Parathyroid adenoma (tissue), 2 donors: ENCODE measurements at regions not wholly inside any gene's neighbourhood (a gene's known extent, or its start where the extent isn't known, plus 50 kb on each side); places are given as distances from the start of the nearest gene placed in this dataset.

Experiments
- H2AFZ ChIP-seq: fragments of 300-600 bp; sonication (generic); one replicate; pipeline ENCODE4 v1.7.0; 2017; ENCODE audit warnings: antibody characterized with exemption, mild to moderate bottlenecking
- H3K27ac ChIP-seq: fragments of 300-600 bp; sonication (generic); one replicate; pipeline ENCODE4 v1.7.0; 2017
- H3K27me3 ChIP-seq: fragments of 300-600 bp; sonication (generic); one replicate; pipeline ENCODE4 v1.7.0; 2017; ENCODE audit warnings: low read length; ENCODE audit not compliant: control insufficient read depth, insufficient read depth
- H3K36me3 ChIP-seq: fragments of 300-600 bp; sonication (generic); one replicate; pipeline ENCODE4 v1.7.0; 2017; ENCODE audit warnings: low read length; ENCODE audit not compliant: control insufficient read depth, insufficient read depth
- H3K4me1 ChIP-seq: fragments of 300-600 bp; sonication (generic); one replicate; pipeline ENCODE4 v1.7.0; 2017; ENCODE audit warnings: control low read depth
- H3K4me2 ChIP-seq: fragments of 300-600 bp; sonication (generic); one replicate; pipeline ENCODE4 v1.7.0; 2017; ENCODE audit warnings: low read length
- H3K4me3 ChIP-seq: fragments of 300-600 bp; sonication (generic); one replicate; pipeline ENCODE4 v1.7.0; 2017; ENCODE audit warnings: low read depth, low read length
- H3K79me2 ChIP-seq: fragments of 300-600 bp; sonication (generic); one replicate; pipeline ENCODE4 v1.7.0; 2017; ENCODE audit warnings: control low read depth
- H3K9ac ChIP-seq: fragments of 300-600 bp; sonication (generic); one replicate; pipeline ENCODE4 v1.7.0; 2017; ENCODE audit warnings: mild to moderate bottlenecking
- H3K9me3 ChIP-seq: fragments of 300-600 bp; sonication (generic); one replicate; pipeline ENCODE4 v1.7.0; 2017; ENCODE audit warnings: low read length; ENCODE audit not compliant: control insufficient read depth
- CTCF ChIP-seq: fragments of 300-600 bp; sonication (generic); IDR thresholded peaks from one replicate; pipeline ENCODE4 v1.7.0; 2017; ENCODE audit warnings: antibody characterized with exemption, mild to moderate bottlenecking
- donor health status: primary hyperparathyroidism.

- Histone ChIP-seq H3K9me3 (no peaks in the 10 kb centered on the region), H3K4me2 (no peak overlapping the region), H3K27me3 (no peaks in the 10 kb centered on the region), H3K9ac (no peak overlapping the region), H3K79me2 (no peaks in the 10 kb centered on the region), H2AFZ (no peak overlapping the region), H3K27ac (no peak overlapping the region), H3K4me1 (no peaks in the 10 kb centered on the region), H3K4me3 (no peak overlapping the region), H3K36me3 (no peaks in the 10 kb centered on the region)
- TF ChIP-seq CTCF, result no peak
Measured at GRCh38 chr13:109384491-109385241, 401.7 kb downstream of the IRS2 start.

- H3K4me2 ChIP-seq, result no peak overlapping the region
- H3K4me3 ChIP-seq, result no peak overlapping the region
- TF ChIP-seq CTCF, result no peak
- H3K36me3 ChIP-seq, result no peaks in the 10 kb centered on the region
- H2AFZ ChIP-seq, result no peak overlapping the region
- H3K9ac ChIP-seq, result no peak overlapping the region
- H3K27ac ChIP-seq, result no peak overlapping the region
- no peaks in the 10 kb centered on the region for H3K79me2 ChIP-seq
- no peaks in the 10 kb centered on the region for H3K4me1 ChIP-seq
- no peaks in the 10 kb centered on the region for H3K9me3 ChIP-seq
- no peaks in the 10 kb centered on the region for H3K27me3 ChIP-seq
Measured at GRCh38 chr13:109383683-109384082, 402.7 kb downstream of the IRS2 start.

GRCh38 chr13:109381546-109382180 is 404.7 kb downstream of the IRS2 start:
- Histone ChIP-seq H3K36me3 (no peaks in the 10 kb centered on the region), H3K4me3 (no peak overlapping the region), H3K79me2 (no peaks in the 10 kb centered on the region), H3K9me3 (no peaks in the 10 kb centered on the region), H3K4me1 (no peaks in the 10 kb centered on the region), H2AFZ (no peak overlapping the region), H3K27me3 (no peaks in the 10 kb centered on the region), H3K4me2 (no peak overlapping the region), H3K27ac (no peak overlapping the region), H3K9ac (no peak overlapping the region)
- no peak for TF ChIP-seq CTCF

- H3K27me3 ChIP-seq, result no peaks in the 10 kb centered on the region
Measured at GRCh38 chr13:109380457-109380856, 405.9 kb downstream of the IRS2 start.

More at GRCh38 chr13:109380457-109380856, 405.9 kb downstream of the IRS2 start:
- TF ChIP-seq CTCF, result no peak
- Histone ChIP-seq H3K79me2 (no peaks in the 10 kb centered on the region), H3K4me2 (no peak overlapping the region), H3K36me3 (no peaks in the 10 kb centered on the region), H3K4me1 (no peaks in the 10 kb centered on the region), H3K9ac (no peak overlapping the region), H3K9me3 (no peaks in the 10 kb centered on the region), H3K4me3 (no peak overlapping the region), H2AFZ (no peak overlapping the region), H3K27ac (no peak overlapping the region)
